HG02885 (cell line): ENCODE measurements at regions not wholly inside any gene's neighbourhood (a gene's known extent, or its start where the extent isn't known, plus 50 kb on each side); places are given as distances from the start of the nearest gene placed in this dataset.
"Not testable (repeated sequence)": the region's sequence is repeated elsewhere in the genome, so short reads cannot be mapped to it uniquely, and the experiment has no call there.

Experiments
- ATAC-seq: cut with Tn5 transposase; IDR thresholded peaks from one replicate; pipeline ENCODE4 v1.9.1; 2021; ENCODE audit warnings: mild to moderate bottlenecking; ENCODE audit not compliant: unreplicated experiment, poor library complexity

DNA sequence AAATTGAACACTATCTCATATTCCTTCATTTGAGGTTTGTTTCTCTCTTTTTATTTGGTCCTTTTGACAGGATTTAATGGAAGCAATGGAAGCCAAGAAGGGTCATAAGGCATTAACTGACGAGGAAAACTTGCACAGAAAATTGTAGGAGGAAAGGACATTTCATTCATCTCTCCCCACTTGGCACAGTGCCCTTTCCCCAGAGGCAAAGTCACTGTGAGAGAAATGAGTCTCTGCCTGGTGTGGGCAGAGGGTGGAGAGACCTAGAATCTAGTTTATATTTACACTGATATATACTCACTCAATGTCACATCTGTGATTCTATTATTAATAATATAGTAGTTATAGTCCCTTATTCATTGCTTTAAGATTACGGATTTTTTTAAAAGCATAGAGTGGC lies 324.6 kb upstream of the IL12A start:
- no peak for ATAC-seq

GRCh38 chr3:159664653-159665052 lies 324.0 kb upstream of the IL12A start:
- ATAC-seq, result no peak

DNA sequence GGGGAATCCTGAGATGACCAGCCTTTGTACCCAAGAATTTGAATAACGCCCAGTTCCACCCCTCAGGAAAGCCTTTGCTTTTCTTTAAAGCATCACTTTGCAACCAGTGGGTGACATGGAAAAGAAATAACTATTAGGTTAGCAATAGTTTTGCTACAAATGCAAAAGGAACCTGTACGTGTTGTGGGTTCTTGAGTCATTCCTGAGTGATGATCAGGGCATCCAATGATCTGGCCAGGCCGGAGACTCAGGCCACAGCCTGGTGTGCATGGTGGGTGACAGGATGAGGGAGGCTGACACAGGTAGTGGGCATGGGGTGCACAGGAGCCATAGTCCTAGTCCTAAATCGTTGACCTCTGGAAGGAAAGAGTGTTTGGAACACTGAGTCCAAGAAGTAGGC lies 321.4 kb upstream of the IL12A start:
- no peak for ATAC-seq

DNA sequence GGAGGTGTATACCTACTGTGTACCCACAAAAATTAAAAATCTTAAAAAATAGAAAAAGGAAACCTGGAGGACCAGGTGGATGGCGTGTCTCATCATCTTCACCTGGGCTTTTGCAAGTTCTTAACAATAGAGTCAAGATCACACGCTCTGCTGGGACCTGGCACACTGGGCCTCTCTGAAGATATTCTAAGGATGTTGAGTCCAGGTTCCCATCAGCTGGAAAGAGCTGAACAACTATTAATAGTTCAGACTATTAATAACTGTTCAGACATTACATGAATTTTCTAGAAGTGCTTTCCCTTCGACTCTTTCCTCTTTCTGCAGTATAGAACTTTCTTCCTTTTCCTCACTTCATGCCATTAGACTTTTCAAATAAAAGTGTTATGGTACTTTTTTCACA lies 320.2 kb upstream of the IL12A start:
- no peak for ATAC-seq

- ATAC-seq, result no peak
Observed at GRCh38 chr3:159668990-159669476, 319.6 kb upstream of the IL12A start.

- ATAC-seq, result no peak
Observed at GRCh38 chr3:159669766-159670165, 318.9 kb upstream of the IL12A start.

GRCh38 chr3:159672728-159673688 lies 315.6 kb upstream of the IL12A start:
- ATAC-seq, result peak; percentile 79

DNA sequence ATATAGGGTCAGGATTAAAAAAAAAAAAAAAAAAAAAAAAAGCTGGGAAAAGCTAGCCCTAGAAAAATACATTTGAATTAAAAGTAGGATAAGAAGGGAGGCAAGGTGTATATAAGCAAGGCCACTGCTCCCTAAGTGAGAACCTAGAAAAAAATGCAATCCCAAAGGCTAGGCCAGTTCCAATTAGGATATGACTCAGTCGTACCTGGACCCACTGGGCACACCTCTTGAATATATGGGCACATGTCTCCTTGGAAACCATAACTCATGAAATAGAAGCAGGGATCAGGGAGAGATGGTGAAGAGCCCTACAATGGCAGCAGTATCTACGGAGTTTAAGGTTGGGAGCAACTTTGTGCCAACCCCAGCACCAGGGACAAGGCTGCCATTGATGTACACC lies 314.1 kb upstream of the IL12A start:
- no peak for ATAC-seq

DNA sequence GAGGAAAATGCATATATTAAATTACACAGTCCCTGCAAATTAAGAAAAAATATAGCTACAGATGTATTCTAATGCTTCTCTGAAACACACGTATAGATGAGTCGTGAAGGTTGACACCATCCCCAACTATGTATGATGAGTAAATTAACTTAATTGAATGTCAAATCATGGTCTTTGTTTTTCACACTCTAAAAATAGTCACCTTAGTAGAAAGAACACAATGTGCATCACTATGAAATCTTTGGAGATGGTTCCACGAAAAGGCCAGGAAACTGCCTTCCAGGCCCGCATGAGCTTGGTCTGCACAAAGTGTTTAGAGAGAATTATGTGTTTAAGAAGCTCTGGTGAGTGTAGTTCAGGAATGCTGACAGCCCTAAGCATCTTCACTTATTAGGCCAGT lies 313.4 kb upstream of the IL12A start:
- no peak for ATAC-seq

- no peak for ATAC-seq
Observed at GRCh38 chr3:159679900-159680299, 308.7 kb upstream of the IL12A start.

DNA sequence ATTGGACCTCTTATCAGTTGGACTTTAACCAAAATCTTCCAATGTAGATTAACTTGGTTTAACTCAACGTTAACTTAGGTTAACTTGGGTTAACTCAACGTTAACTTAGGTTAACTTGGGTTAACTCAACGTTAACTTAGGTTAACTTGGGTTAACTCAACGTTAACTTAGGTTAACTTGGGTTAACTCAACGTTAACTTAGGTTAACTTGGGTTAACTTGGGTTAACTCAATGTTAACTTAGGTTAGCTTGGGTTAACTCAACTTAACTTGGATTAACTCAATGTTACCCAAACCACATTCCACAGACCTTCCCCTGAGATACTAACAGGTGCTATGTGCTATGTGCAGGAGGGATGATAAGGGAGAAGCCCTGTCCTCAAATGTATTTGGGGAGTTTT lies 306.9 kb upstream of the IL12A start:
- not testable (repeated sequence) for ATAC-seq

- ATAC-seq, result no peak
Observed at GRCh38 chr3:159685801-159686200, 302.8 kb upstream of the IL12A start.

GRCh38 chr3:159693226-159693625 lies 295.4 kb upstream of the IL12A start:
- ATAC-seq, result no peak

- no peak for ATAC-seq
Observed at GRCh38 chr3:159711560-159712333, 276.9 kb upstream of the IL12A start.

DNA sequence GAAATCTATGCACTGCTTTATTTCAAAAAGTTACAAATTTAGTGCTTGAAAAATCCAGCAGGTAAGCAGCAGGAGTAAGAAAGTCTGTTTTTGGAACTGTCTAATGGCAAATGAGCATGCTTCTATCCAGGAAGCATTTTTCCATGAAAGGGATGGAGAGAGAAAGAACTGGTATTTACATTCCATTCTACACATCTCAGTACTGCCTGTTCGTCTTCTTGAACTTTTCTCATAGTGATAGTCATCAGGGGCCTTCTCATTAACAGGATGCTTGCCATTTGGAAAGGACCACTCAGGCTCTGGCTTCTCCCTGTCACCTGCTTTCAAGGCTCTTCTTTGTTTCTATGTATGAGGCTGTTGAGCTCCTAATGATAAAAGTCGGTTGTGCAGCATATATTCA lies 267.3 kb upstream of the IL12A start:
- ATAC-seq, result no peak

- no peak for ATAC-seq
Observed at GRCh38 chr3:159723295-159723694, 265.3 kb upstream of the IL12A start.

DNA sequence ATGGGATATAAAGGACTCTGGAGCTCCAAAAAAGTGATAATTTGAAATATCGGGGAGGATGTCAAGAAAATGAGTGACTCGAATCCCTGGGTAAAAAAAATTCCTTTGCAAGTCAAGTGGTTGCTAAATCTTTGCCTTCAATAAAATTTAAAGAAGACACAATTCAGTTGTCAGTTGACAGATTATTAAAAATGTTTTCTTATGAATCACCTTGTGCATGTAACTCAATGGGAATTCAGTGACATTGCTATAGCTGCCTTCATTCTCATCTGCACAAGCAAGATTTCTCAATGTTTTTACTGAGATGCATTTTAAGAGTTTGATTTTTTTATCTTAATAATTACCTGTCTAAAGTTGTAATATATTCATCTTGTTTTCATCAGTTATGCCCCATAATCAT lies 264.0 kb upstream of the IL12A start:
- ATAC-seq, result no peak

DNA sequence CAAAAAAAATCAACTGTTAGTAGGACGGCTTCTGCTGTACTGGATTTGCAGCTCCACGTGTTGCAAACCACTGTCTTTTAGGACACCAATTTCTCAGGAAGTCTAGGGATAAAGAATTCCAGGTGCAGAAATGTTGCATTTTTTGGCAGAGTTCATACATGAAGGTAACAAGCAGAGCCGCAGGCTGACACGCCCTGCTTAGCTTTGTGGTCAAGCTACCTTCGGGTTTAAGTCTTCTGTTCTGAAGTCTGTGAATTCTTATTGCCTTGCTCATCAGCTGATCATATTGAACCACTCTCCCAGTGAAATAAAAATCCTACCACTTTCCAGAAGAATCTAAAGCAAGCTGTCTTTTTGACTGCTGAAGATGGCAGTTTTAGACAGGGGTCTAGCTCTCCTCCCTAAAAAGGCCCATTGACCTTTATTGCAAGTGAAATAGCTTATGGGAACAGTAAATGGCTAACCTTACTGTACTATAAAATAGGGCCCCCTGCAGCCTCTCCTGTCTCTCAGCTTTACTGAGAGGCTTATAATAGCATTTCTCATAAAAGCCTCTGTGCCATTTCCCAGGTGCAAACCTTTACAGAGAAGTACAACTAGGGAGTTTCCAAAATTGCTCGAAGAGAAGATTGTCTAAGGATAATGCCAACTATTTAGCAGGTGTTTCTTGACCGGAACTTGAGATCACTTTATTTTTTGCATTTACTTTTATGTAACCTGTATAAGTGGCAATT lies 262.2 kb upstream of the IL12A start:
- ATAC-seq, result no peak

DNA sequence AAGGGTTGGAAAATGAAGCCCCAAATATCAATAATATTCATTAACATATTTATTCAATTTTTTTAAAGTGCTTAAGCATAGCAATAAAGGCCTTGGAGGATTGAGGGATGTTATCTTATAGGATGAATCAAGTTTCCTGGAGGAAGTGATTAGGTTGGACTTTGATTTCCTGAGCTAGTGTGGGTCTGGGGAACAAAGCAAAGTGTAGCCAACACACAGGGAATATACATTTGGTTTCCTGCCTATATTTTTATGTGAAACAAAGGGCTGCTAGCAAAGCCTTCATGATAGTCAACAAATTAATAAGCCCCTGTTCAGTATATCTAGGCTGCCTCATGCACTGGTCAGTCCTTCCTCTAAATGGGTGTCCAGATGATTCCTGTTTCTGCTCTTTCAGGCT lies 261.1 kb upstream of the IL12A start:
- no peak for ATAC-seq

GRCh38 chr3:159731254-159731653 lies 257.4 kb upstream of the IL12A start:
- ATAC-seq, result no peak
